Transverse colon (tissue), 4 donors: ENCODE measurements at regions not wholly inside any gene's neighbourhood (a gene's known extent, or its start where the extent isn't known, plus 50 kb on each side); places are given as distances from the start of the nearest gene placed in this dataset.

Experiments used
- DNase-seq: peaks from one replicate; pipeline ENCODE4 v3.0.0-alpha.2; 2019
- H3K27ac ChIP-seq, 4 donors: fragments of 200-600 bp; sonication (generic); 2 replicates each; pipeline ENCODE4 v1.5.1; 2016 to 2018; ENCODE audit warnings: inconsistent platforms in 4 of 4
- H3K27me3 ChIP-seq: fragments of 200-600 bp; sonication (generic); 2 replicates; pipeline ENCODE4 v1.5.1; 2017; ENCODE audit warnings: inconsistent platforms
- H3K36me3 ChIP-seq, 4 donors: fragments of 200-600 bp; sonication (generic); 2 replicates each; pipeline ENCODE4 v1.5.1; 2017 to 2019; ENCODE audit warnings: inconsistent platforms in 4 of 4
- H3K4me1 ChIP-seq, 4 donors: fragments of 200-600 bp; sonication (generic); 2 replicates each; pipeline ENCODE4 v1.5.1; 2017 to 2020; ENCODE audit warnings: inconsistent platforms in 4 of 4
- H3K4me3 ChIP-seq, 4 donors: fragments of 200-600 bp; sonication (generic); 1 replicate in 1 of 4; 2 replicates in 3 of 4; pipeline versions ENCODE4 v1.5.1 to v1.6.1; 2017 to 2019; ENCODE audit warnings: inconsistent platforms in 4 of 4
- H3K9me3 ChIP-seq, 2 donors: fragments of 200-600 bp; sonication (generic); 2 replicates each; pipeline ENCODE4 v1.5.1; 2017 to 2019; ENCODE audit warnings: inconsistent platforms in 2 of 2
- CTCF ChIP-seq, 5 experiments: fragments of 200-600 bp in 3 of 5; fragments of 450-650 bp in 2 of 5; sonication (generic) in 3 of 5; IDR thresholded peaks; 1 replicate in 2 of 5; 2 replicates in 3 of 5; pipeline ENCODE4 v1.5.1; 2016 to 2017; ENCODE audit warnings: antibody characterized with exemption in 5 of 5, inconsistent platforms in 3 of 5, mild to moderate bottlenecking in 2 of 5, moderate library complexity in 1 of 5
- EP300 ChIP-seq: sonication (generic); formaldehyde crosslinking; IDR thresholded peaks from one replicate; pipeline ENCODE4 v1.6.1; 2017; ENCODE audit warnings: antibody characterized with exemption, low read depth
- POLR2A ChIP-seq: fragments of 450-650 bp; IDR thresholded peaks from one replicate; pipeline ENCODE4 v1.6.1; 2016; ENCODE audit warnings: antibody characterized with exemption, mild to moderate bottlenecking, moderate library complexity
- POLR2AphosphoS5 ChIP-seq, 3 donors: sonication (generic); formaldehyde crosslinking; IDR thresholded peaks; one replicate each; pipeline ENCODE4 v1.6.1; 2016; ENCODE audit warnings: antibody characterized with exemption in 3 of 3
- WGBS, 2 donors: methylation state at CpG; one replicate each; pipeline ENCODE4 v1.1.5; 2018; ENCODE audit warnings: low coverage in 1 of 2; 5-methylcytosine and 5-hydroxymethylcytosine counted together
- in situ Hi-C, 4 donors: fragments of 200-750 bp; cut with MboI; loops; one replicate each; pipeline versions ENCODE4 v1.15.0 to v1.15.1; 2017; ENCODE audit warnings: low sequenced_read_pairs in 3 of 4, low pct_ligation_motif_present in 1 of 4, low pct_unique_long_range_greater_than_20kb in 1 of 4
- intact Hi-C: fragments of 100-400 bp; cut with DNase I; formaldehyde crosslinking; loops from one replicate; pipeline ENCODE4 v1.15.1; 2023; ENCODE audit warnings: low total_unique reads

DNA sequence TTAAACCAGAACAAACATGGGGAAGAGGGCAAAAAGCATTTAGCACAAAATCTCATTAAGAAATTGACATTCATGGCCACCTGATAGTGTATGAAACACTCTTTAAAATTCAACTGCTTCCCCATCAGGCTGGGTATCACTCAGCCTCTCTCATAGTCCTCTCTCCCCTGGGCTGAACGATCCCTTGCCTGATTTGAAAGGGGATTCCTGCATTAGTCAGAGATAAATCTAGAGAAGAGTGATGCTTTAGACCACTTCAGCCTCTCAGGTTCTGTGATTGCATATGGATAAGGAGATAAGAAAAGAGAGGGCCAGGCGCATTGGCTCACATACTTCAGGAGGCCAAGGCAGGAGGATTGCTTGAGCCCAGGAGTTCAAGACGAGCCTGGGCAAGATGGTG, 280.0 kb downstream of the SOX9 start:
- in situ Hi-C loops (loop anchor here in 1 of 4 donors (25.0 kb wide), 1 partner anchor 264 kb away; no protein-coding TSS in a partner anchor), intact Hi-C loops (no loop called here)
- Histone ChIP-seq H3K4me3 (no peak overlapping the region), H3K36me3 (peaks cover 0 to 5% (median 0%) of the 10 kb centered on the region in 4 donors), H3K27me3 (no peaks in the 10 kb centered on the region), H3K9me3 (no peaks in the 10 kb centered on the region), H3K4me1 (peaks cover 0 to 5% (median 2%) of the 10 kb centered on the region in 4 donors), H3K27ac (no peak overlapping the region)
- DNase-seq: no peak
- TF ChIP-seq CTCF (IDR thresholded peaks at IDR 0.05) (no peak), EP300 (no peak), POLR2AphosphoS5 (IDR thresholded peaks at IDR 0.05) (no peak), POLR2A (no peak)
- 73 to 96% methylated on average over 2 to 3 of the region's 3 CpGs for WGBS, 2 donors

DNA sequence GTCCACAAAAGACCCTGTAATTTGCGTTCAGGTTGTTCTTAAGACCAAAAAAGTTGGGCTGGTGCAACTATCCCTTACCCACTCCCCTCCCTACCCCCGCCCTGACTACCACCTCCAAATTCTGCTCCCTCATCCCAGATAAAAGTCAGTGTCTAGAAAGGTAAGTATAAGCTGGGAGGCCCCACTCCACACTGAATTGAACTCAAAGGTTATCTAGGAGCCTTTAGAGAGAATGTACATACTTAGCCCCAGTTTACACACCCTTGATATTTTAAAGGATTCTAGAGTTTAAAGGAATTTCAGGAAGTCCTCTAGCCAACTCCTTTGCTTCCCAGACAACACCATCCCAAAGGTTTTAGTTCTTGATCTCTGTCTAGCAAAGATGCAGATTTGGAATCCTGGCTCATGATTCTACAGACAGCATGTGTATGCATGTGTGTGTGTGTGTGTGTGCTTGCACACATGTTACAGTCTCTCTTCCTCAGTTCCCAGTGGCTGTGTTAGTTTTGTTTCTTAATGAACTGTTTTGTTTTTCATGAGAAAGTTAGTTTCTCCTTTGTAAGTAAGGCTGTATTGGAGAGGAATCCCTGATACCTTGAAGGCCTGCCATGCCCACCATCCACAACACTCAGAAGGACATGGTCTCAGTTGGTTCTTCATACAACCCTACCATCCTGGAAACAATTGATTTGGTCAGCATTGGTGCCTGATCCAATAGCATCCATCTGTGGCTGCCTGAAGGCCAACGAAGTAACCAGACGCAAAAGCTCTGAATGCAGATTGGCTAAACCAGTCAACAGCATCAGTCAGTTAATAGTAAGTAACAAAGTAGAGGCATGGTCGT, 281.3 kb downstream of the SOX9 start:
- in situ Hi-C loops: loop anchor here in 1 of 4 donors (25.0 kb wide), 1 partner anchor 265 kb away; no protein-coding TSS in a partner anchor
- H3K4me1 ChIP-seq: peaks cover 3 to 9% (median 5%) of the 10 kb centered on the region in 4 donors
- peaks cover 0 to 5% (median 0%) of the 10 kb centered on the region in 4 donors for H3K36me3 ChIP-seq
- TF ChIP-seq POLR2AphosphoS5 (IDR thresholded peaks at IDR 0.05): no peak
- TF ChIP-seq CTCF (IDR thresholded peaks at IDR 0.05): no peak
- no peak for TF ChIP-seq POLR2A
- TF ChIP-seq EP300: no peak
- H3K27me3 ChIP-seq: no peaks in the 10 kb centered on the region
- H3K4me3 ChIP-seq: no peak overlapping the region
- intact Hi-C loops: no loop called here
- no peak overlapping the region for H3K27ac ChIP-seq
- H3K9me3 ChIP-seq: no peaks in the 10 kb centered on the region
- WGBS, 2 donors: 65 to 83% methylated on average over 2 to 5 of the region's 5 CpGs
- DNase-seq: no peak

- no peak for TF ChIP-seq POLR2A
- no peak for TF ChIP-seq CTCF (IDR thresholded peaks at IDR 0.05)
- no peak for TF ChIP-seq EP300
- no peak for TF ChIP-seq POLR2AphosphoS5 (IDR thresholded peaks at IDR 0.05)
- no peaks in the 10 kb centered on the region for H3K9me3 ChIP-seq
- WGBS, 2 donors: 77 to 85% methylated on average over 3 to 5 of the region's 5 CpGs
- H3K4me3 ChIP-seq: no peak overlapping the region
- H3K4me1 ChIP-seq: peaks cover 10 to 14% (median 12%) of the 10 kb centered on the region in 4 donors
- peaks cover 0 to 5% (median 0%) of the 10 kb centered on the region in 4 donors for H3K36me3 ChIP-seq
- DNase-seq: no peak
- no peak overlapping the region for H3K27ac ChIP-seq
- no peaks in the 10 kb centered on the region for H3K27me3 ChIP-seq
- intact Hi-C loops (no loop called here), in situ Hi-C loops (loop anchor here in 1 of 4 donors (25.0 kb wide), 1 partner anchor 265 kb away; no protein-coding TSS in a partner anchor)
These were observed 281.9 kb downstream of the SOX9 start for GRCh38 chr17:72402727-72403210.

DNA sequence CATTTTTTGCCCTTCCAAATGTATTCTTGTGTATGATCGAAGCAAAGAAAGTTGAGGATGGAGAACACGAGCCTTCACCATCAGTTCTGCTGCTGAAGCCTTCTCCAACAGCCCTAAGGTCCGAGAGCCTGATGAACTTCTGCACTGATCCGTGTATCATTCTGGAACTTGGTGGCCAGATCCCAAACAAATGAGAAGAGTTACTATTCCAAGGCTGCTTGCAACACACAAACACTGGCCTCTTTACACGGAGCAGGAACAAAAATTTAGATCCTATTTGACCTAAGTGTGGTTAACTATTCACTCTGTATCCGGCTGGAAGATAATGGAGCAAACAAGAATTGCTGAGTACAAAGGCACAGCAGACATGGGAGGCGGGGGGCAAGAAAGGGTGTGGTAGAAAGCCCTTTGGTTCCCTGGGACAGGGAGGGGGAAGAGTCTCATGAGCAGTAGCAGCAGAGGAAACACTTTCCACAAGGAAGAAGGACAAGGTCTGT, 282.9 kb downstream of the SOX9 start:
- Histone ChIP-seq H3K36me3 (peaks cover 0 to 5% (median 0%) of the 10 kb centered on the region in 4 donors), H3K27ac (no peak overlapping the region), H3K9me3 (no peaks in the 10 kb centered on the region), H3K4me1 (peaks cover 13 to 23% (median 17%) of the 10 kb centered on the region in 4 donors), H3K27me3 (no peaks in the 10 kb centered on the region), H3K4me3 (no peak overlapping the region)
- in situ Hi-C loops: loop anchor here in 1 of 4 donors (25.0 kb wide), 1 partner anchor 266 kb away; no protein-coding TSS in a partner anchor
- DNase-seq: no peak
- 58 to 59% methylated on average over 5 to 7 of the region's 7 CpGs for WGBS, 2 donors
- intact Hi-C loops: no loop called here
- no peak for TF ChIP-seq CTCF (IDR thresholded peaks at IDR 0.05)
- no peak for TF ChIP-seq POLR2A
